NCI-H1436 treated with DMSO at 0.1 percent for 48 hours (cell line): ENCODE measurements at regions not wholly inside any gene's neighbourhood (a gene's known extent, or its start where the extent isn't known, plus 50 kb on each side); places are given as distances from the start of the nearest gene placed in this dataset.
"Not testable (repeated sequence)": the region's sequence is repeated elsewhere in the genome, so short reads cannot be mapped to it uniquely, and the experiment has no call there.

ENCODE experiments used
- DNase-seq: peaks from one replicate; lab custom pipeline; 2025; lab: John Stamatoyannopoulos, UW

DNA sequence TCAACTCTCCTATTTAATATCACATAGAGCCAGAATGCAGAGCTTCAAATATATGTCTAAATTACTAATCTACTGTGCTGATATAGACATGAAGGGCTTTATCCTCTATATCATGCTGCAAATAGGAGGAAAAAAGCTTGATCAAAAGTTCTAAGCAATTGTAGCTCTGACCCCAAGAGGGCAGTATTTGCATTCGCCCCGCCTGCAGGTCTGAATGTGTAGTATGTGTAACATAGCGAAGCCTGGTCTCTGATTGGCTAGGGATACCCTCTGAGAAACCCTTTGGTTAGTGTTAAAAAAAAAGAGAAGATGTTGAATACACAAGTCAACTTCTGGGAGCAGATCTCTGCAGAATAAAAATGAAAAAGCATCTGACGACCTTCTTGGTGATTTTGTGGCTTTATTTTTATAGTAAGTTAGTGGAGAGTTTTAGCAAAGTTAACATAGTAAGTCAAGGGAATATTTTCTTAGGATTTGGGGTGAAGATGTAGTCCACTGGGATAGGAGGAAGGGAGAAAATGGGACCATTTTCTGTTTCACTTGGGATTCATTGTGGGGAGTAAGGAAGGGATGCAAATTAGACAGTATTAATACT lies 151.6 kb upstream of the OR4E1 start:
- no peak for DNase-seq

DNA sequence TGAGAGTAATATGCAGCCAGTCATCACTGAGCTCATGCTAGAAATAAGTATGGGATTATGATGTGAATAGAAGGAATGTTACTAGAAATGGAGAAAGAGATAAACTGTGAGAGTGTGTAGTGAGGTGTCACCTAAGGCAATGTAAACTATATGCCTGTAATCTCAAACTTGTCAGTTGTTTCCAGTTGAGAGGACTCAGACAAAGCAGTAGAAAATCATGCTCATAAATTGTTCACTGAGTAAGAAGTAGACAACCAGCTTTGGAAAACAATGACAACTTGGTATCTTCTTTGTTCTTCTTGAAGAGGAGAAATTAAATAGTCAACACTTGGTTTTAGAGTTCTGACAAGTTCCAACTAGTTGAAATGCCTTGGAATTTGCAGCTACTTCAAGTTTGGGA lies 148.5 kb upstream of the OR4E1 start:
- DNase-seq, result no peak

DNA sequence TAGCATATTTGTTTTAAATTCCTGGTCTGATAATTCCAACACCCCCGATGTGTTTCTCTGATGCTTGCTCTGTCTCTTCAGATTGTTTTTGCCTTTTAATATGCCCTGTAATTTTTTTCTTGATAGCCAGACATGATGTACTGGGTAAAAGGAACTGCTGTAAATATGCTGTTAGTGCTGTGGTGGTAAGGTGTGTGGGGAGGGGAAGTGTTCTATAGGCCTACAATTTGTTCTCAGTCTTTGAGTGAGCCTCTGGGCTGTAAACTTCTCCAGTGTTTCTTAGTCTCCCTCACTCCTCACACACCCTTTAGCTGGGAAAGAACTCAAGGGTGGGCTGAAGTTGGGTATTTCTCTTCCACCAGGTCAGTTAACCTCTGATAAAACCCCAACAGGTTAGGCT lies 147.0 kb upstream of the OR4E1 start:
- no peak for DNase-seq

DNA sequence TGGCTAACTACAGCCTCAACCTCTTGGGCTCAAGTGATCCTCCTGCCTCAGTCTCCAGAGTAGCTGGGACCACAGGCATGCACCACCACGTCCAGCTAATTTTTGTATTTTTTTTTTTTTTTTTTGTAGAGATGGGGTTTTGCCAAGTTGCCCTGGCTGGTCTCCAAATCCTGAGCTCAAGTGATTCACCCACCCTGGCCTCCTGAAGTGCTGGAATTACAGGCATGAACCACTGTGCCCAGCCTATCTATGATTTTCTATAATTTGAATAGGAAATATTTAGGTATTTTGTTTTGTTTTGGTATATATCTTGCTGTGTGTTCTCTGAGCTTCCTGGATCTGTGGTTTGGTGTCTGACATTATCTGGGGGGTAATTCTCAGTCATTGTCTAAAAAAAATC lies 146.3 kb upstream of the OR4E1 start:
- not testable (repeated sequence) for DNase-seq

DNA sequence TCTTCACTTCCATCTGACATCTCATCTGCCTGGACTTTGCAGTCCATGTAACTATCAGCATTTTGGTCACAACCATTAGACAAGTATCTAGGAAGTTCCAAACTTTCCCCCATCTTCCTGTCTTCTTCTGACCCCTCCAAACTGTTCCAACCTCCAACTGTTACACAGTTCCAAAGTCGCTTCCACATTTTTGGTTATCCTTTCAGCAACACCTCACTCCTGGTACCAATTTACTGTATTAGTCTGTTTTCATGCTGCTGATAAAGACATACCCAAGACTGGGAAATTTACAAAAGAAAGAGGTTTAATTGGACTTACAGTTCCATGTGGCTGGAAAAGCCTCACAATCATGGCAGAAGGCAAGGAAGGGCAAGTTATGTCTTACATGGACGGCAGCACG lies 143.4 kb upstream of the OR4E1 start:
- not testable (repeated sequence) for DNase-seq

DNA sequence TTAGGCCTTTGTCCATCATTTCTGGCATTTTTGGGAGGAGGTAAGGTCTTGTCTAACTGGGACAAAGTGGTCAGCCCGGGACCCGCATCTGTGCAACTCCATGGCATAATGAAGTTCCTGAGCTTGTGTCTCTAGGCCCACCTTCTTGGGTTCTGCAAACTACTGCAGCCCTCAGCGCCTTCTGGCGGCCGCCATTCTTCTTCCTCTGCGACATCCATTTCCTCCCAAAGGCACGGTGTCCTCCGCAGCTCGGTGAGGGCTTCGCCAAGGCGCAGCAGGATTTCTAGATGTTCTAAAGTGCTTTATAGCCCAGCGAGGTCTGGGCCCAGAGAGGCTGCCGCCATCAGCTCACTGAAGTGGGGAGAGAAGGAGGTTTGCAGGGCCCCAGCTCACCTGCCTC lies 134.4 kb upstream of the OR4E1 start:
- DNase-seq, result no peak

DNA sequence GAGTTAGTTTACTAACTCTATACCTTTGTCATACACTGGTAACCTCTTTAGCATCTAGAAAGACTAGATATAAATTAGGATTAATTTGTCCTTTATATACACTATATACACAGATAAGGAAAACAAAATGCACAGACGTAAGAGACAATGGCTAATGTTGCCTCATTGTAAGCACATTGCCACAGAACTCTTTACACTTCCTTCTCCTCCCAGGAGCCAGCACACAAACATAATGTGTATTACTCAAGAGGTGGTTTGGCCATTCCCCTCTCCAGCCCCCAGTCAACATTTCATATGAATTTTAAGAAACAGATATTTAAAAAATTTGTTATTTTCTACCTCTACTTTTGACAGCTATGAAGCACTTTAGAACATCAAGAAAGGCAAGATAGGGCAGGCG lies 131.4 kb upstream of the OR4E1 start:
- no peak for DNase-seq

DNA sequence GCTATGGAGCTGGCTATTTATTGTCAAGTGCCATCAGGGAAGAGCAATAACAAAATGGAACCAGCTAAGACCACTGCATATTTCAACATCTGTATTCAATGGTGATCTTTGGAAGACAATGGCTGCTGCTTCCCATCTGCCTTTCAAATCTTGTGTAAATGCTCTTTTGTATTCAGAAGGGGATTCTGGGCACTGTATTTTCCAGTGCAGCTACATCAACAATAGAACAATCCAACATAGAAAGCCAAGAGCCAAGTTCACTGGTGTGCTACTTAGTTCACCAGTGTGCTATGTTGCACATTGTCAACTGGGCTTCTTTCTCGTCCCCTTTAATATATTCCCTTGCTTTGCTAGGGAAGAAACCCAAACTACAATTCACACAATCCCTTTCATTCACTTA lies 128.8 kb upstream of the OR4E1 start:
- DNase-seq, result no peak

DNA sequence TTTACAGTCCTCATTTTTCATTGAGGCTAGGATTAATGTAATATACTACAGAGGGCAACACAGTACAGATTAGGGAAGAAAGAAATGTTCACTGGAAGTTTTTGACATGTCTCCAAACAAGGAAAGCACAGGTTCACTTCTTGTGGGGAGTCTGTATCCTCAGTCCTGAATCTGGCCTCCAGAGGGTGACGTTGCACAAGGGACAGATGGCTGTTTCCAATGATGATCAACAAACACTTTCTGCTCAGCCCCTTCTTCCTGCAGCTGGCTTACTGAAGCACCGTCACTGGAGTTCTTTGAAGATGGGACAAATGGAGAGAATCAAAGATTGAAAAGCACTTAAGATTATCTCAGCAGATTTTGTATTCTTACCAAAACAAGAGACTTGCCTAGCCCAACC lies 123.3 kb upstream of the OR4E1 start:
- no peak for DNase-seq

DNA sequence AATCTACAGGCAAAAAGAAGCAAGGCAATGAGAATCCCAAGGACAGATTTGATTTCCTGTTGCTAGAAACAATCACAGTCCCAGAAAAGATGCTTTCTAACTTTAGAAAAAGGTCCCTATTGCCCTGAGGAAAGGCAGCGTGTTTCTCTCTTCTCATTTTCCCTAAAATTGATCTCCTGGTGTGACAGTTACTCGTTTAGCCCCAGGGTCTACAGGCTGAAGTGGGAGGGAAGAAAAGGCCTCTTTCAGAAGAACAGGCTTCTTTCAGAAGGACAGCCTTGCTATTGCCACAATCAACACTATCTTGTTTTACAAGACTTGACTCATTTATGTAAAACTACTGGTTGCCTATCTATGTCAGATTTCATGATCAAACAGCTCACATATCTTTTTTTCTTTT lies 121.8 kb upstream of the OR4E1 start:
- no peak for DNase-seq

DNA sequence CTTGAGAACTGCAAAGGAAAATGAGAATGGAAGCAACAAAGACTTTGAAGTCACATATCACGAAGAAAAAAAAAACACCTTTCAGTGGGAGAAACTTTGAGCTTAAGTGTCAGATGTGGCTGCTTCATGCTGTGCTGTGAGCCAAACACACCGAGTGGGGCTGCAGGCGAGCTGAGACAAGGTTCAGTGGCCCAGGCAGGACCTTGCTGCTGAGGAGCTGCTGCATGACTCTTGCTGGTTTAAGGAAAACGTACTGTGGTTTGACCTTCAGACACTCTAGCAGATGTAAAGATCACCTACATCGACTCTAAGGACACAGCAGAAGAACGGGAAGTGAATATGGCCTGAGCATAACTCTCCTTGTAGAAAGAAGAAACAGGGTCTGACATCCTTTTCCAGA lies 118.1 kb upstream of the OR4E1 start:
- no peak for DNase-seq

DNA sequence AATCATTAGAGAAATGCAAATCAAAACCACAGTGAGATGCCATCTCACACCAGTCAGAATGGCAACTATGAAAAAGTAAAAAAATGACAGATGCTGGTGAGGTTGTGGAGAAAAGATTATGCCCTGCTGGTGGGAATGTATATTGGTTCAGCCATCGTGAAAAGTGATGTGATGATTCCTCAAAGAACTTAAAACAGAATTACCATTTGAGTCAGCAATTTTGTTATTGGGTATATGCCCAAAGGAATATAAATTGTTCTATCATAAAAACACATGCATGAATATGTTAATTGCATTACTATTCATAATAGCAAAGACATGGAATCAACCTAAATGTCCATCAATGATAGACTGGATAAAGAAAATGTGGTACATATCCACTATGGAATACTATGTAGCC lies 115.1 kb upstream of the OR4E1 start:
- not testable (repeated sequence) for DNase-seq

DNA sequence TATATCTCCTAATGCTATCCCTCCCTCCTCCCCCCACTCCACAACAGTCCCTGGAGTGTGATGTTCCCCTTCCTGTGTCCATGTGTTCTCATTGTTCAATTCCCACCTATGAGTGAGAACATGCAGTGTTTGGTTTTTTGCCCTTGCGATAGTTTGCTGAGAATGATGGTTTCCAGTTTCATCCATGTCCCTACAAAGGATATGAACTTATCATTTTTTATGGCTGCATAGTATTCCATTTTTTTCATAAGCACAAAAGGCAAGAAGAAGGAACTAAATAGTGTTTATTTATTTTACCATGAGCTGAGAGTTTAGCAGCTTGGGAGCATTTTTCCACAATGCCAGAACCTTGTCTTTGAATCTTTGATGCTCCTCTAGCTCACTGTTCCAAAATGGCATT lies 113.6 kb upstream of the OR4E1 start:
- DNase-seq, result not testable (repeated sequence)

DNA sequence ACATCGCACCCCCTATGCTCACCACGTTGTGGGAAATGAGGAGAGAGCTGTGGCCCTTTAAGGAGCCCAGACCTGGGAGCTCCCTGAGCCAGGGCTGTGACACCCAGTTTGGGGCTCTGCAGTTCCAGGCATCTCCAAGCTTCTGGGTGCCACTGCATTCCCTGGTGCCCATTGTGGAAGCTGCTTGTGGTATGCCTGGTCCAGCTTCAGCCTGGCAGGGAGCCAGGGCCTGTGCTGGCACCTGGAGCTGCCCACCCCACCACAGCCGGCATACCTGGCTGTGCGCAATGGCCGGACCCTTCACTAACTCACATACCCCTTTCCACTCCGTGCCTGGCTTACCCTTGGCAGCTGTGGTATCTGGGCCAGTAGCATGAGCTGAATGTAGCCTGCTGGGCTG lies 107.9 kb upstream of the OR4E1 start:
- DNase-seq, result no peak

DNA sequence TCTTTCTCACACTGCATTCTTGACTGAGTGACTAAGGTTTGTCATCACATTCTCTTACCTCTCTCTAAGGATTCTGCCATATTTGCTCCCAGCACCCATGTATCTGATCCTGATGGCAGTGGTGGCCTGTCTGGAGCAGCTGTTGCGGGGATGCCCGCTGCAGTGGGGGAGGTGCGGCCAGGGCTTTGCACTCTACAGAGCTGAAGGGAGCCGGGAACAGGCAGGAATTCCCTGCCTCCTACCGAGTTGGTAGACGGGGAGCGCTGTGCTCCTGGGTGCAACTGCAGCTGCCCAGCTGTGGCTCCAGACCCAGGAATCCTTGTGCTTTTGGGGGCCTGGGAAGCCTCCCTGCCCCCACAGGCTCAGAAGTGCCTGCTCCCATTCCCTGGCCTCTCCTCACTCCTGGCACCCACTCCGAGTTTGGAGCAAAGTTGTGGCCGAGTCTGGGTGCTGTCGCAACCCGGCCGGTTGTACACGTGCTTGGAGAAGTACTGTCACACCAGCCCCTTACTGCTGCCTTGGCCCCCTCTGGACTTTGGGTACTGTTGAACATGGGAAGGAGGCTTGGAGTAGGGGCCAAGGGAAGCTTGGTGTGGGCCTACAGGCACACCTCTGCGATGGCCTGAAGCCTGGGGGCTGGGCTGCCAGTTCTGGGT lies 106.9 kb upstream of the OR4E1 start:
- no peak for DNase-seq

DNA sequence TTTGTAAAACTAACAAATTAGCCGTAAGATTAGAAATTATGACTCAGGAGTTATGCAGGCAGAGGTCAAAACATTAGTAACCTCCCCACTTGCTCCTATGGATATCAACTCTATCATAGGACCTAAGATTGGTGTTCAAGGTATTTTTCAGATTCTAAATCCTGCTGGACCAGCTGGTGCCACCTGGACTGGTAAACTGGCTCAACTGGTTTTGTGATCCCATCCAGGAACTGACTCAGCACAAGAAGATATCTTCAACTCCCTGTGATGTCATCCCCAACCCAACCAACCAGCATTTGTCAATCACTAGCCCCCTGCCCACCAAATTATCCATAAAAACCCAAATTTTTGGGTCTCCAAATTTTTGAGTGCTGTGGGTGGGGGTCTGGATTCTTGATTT lies 98.1 kb upstream of the OR4E1 start:
- DNase-seq, result no peak

DNA sequence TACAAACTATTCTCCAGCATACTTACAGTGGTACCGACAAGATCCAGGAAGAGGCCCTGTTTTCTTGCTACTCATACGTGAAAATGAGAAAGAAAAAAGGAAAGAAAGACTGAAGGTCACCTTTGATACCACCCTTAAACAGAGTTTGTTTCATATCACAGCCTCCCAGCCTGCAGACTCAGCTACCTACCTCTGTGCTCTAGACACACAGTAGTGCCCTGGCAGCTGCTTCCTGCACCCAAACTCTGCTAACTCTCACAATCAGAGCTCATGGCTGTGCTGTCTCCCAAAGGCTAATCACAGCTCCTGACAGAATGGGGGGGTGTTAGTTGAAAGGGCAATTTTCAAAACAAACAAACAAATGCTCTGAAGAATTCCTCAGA lies 95.2 kb upstream of the OR4E1 start:
- no peak for DNase-seq

DNA sequence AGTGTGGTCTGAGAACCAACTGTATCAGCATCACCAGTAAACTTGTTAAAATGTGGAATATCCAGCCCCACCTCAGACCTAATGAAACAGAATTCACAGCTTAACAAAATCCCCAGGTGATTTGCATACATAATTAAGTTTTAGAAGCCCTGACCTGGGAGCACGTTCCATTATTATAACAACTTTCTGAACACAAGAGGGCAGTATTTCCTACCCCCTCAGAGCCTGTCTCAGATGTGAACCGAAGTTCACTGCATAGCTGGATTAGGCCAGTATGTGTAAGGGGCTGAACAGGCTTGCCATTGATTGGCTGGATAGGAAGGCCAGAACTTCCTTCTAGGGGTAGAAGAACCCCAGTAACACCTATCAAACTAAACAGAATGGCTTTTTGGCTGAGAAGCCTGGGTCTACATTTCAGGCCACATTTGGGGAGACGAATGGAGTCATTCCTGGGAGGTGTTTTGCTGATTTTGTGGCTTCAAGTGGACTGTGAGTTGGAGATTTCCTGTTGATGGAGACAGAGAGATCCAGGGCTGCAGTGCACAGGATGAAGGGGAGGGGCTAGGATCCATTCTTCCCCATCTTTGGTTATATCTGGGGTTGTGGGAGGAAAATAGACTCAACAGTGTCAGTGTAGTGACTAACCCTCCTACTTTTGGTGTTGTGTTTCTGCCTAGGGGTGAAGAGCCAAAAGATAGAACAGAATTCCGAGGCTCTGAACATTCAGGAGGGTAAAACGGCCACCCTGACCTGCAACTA lies 94.7 kb upstream of the OR4E1 start:
- no peak for DNase-seq

DNA sequence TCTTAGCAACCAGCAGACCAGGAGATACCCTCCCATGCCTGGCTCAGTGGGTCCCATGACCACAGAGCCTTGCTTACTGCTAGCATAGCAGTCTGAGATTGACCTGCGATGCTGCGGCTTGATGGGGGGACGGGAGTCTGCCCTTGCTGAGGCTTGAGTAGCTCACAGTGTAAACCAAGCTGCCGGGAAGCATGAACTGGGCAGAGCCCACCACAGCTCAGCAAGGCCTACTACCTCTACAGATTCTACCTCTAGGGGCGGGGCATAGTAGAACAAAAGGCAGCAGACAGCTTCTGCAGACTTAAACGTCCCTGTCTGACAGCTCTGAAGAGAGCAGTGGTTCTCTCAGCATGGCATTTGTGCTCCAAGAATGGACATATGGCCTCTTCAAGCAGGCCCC lies 86.7 kb upstream of the OR4E1 start:
- DNase-seq, result not testable (repeated sequence)

DNA sequence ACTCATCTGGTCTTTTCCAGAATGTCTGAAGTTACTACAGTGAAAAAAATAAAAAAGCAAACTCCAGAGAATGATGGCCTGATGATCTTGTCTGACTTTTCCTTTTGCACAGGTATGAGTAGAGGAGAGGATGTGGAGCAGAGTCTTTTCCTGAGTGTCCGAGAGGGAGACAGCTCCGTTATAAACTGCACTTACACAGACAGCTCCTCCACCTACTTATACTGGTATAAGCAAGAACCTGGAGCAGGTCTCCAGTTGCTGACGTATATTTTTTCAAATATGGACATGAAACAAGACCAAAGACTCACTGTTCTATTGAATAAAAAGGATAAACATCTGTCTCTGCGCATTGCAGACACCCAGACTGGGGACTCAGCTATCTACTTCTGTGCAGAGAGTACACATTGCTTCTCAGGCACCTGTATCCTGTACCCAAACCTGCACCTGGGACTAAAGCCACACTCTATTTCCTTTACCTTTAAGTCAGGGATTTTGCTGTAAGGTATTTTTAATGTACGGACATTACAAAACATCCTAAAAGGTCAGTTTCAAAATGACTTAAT lies 75.8 kb upstream of the OR4E1 start:
- DNase-seq, result no peak

DNA sequence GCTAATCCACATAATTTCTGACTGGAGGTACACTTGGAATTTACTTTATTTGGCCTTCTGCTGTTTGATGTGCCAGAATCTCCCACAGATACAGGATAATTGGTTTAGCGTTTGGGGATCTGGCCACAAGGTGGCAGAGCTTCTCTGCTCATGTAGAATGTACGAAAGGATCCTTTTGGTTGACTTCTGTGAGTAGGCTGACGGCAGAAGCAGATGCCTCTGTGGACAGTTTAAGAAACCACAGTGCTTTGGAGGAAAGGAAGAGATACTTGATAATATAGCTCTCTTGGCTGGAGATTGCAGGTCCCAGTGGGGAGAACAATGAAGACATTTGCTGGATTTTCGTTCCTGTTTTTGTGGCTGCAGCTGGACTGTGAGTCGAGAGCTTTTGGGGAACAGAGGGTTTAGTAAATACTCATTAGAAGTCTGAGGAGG lies 75.3 kb upstream of the OR4E1 start:
- no peak for DNase-seq

DNA sequence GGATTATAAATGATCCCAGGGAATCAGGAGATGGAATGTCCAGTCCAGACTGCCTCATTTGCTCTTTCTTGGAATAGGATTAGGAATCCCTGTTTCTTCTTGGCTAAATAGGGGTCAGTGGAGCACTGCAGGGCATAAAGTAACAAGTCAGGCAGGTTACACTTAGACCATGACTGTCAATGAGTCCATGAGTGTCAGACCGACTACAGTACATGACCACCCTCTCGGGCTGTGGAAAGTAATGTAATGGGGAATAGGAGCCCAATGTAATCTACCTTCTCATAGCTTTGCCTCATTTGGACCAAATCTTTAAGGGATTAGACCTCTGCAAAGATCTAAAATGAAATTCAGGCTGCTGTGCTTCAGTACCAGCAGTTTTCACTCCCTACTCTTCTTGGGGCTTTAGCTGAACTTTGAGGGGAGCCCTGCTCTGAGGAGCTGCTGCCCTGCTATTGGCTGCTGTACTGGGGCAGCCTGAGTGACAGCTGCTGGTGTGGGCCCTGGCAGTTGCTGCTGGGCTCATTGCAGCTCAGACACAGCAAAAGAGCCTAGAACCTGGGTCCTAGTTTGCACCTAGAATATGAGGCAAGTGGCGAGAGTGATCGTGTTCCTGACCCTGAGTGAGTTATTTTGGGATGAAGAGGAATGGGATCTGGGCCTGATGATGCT lies 62.2 kb upstream of the OR4E1 start:
- DNase-seq, result no peak

DNA sequence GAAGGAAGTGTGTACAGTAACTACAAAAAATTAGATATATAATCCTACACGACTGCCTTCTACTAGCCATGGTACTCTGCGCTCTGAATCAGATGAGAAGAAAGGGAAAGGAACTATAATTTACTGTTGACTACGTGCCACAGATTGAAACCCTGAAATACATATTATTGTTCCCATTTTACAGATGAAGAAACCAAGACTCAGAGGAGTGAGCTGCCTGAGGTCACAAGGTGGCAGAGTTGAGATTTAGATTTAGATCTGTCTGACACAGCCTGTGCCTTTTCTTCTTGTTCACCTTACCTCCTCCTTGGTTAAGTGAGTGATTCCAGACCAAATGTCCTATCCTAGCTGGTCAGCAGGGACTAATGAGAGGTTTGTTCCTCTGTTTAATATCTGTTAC lies 61.6 kb upstream of the OR4E1 start:
- DNase-seq, result no peak
